Medulla oblongata (tissue), 1 donor: ENCODE measurements at regions not wholly inside any gene's neighbourhood (a gene's known extent, or its start where the extent isn't known, plus 50 kb on each side); places are given as distances from the start of the nearest gene placed in this dataset.

Experiments used
- DNase-seq: peaks from one replicate; pipeline ENCODE4 v3.0.0-alpha.2; 2015; ENCODE audit errors: extremely low spot score

DNA sequence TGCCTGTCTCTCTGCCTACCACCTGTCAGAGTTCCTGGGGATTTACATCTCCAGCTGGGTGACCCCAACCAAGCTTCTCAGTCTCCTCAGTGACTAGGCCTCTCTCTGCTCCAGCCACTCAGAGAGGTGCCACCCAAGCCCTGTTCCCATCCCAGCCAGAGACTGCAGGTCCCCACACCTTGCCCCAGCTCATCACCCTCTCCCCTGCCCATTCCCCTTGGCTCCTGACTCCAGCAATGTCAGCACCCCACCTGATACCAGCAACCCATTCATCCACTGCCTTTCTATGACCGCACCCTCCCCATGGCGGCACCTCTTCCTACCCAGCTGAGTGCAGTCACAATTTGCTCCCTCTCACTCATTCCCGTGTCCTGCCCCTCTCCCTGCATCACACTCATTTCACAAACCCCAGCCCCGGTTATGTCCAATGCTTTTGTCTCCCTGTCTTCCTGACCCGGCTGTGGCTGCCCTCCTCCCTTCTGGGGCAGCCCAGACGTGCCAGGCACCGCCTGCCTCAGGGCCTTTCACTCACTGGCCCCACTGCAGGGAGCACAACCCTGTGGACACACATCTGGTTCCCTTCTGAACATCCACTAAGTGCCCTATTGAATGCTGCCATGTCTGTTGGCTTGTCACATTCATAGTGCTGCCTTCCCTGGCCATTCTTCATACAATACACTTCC is 494.8 kb upstream of the HS6ST1 start:
- no peak for DNase-seq

DNA sequence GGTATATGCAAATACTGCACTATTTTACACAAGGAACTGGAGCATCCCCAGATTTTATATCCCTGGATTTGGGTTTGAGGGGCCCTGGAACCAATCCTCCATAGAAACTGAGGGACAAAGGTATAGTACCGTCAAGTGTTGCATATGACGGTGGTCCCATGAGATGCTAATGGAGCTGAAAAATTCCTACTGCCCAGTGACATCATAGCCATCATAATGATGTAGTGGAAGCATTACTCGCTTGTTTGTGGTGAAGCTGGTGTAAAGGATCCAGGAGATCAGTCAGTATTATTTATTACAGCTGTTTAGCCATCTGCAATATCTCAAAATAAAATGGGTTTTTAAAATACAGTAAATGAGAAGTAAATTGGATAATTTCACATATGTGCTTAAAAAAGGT is 496.6 kb upstream of the HS6ST1 start:
- DNase-seq: no peak

DNA sequence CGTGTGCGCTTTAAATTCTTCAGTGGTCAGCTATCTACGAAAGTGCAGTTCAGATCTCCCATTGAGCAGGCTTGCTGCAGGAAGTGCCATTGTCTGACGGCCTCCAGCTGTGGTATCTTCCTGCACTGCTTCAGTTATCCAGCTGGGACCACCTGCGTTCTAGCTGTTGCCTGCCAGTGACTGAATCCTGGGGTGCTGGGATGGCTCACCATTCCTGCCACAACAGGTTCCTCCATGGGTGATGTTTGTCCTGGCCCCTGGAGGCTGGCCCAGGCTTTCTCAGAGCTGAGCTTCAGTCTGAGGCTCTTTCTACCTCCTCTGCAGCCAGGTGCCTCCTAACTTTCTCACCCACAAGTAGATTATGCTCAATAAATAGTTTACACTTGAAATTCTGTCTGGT is 498.5 kb upstream of the HS6ST1 start:
- DNase-seq: no peak

DNA sequence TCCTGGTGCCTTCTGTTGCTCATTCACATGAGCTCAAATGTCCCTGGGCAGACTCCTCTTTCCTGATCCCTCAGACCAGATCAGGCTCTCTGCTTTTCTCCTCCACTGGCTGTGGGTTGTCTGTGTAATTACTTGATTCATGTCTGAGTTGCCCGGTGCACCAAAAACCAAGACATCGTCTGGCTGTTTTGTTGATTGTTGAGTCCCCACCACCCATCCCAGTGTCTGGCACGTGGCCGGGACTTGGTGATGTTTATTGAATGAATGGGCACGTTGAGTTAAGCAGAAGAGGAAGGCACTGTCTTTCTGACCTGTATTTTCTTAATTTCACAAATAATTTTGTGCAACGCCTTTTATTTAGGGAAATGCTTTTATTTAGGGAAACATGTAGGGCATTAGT is 499.1 kb upstream of the HS6ST1 start:
- no peak for DNase-seq

- no peak for DNase-seq
Observed at GRCh38 chr2:128818248-128818647, 499.6 kb upstream of the HS6ST1 start.

DNA sequence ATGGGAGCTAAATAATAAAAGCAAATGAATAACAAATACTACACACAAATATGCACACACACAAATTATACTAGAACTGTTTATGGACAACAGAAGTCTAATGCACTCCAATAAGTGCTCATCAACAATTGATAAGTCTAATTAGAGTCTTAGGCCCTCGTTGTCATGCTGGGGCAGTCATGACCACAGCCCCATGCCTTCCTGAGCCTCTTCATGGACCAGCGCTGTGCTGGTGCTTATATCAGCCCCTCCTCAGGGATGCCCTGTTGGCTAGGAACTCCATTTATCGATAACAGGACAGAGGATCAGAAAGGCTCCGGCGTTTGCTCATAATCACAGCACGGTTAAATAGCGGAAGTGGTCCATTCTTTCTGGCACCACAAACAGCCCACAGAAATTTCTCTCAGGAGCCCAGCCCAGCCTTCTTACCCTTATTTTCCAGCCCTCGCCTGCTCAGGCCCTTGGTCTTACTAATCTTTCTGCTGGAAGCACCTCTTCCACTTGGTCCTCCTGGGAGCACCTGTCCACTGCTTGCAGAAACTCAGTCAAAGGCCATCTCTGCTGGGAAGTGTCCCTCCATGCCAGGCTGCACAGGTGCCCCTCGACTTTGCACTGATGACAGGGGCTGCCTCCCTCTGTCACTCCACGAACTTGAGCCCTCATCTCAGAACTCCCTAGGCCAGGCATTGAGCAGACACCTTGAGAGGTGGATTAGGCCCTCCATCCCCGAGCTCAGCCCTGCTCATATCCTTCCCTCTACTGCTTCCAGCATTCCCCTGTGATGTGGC is 500.2 kb upstream of the HS6ST1 start:
- DNase-seq: no peak

- DNase-seq: no peak
Observed at GRCh38 chr2:128820452-128820851, 501.8 kb upstream of the HS6ST1 start.

DNA sequence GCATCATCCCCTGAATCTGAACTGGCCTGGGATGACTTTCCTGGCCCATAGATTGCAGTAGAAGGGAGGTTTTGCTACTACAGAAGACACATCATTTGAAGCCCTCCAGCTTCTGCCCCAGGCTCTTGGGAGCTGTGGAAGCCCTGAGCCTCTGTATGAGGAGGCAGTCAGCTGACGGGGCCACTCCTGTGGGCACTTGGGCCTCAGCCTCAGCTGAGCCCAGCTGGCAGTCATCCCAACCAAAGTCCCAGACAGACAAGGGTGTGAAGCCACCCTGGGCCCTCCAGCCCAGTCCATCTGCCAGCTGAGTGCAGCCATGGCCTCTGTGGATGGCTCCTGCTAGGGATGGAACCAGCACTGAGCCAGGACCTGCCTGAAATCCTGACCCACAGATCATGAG is 502.3 kb upstream of the HS6ST1 start:
- no peak for DNase-seq

DNA sequence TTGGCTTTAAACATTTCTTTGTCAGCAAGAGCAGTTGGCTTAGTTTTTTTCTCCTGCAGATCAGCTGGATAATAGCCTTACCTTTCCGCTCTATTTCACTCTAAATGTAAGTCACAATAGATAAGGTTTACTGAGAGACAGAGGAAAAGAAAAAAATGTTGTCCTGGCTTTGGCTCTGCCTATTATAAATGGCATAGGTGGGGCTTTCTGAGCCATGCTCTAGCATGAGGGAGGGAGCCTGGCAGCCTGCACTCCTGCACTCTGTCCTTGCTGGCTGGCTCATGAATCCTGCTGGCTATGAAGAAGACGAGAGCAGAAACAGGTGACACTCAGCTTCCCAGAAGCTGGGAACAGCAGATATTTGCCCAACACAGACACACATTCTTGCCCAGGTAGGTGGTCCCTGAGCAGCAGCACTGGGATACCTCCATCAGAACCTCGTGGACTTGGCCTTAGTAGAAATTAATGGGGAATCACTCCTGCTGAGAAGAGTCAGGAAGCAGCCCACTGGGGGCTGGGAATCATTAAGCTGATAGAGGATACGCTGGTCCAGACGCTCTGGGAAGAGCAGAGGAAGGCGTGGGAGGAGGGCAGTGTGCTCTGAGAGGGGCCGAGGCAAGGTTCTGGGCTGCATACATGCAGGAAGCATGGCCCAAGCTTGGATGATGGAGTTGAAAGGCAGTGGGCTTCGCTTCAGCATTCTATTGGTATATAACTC is 514.4 kb upstream of the HS6ST1 start:
- DNase-seq: no peak

GRCh38 chr2:128833664-128834027 is 515.0 kb upstream of the HS6ST1 start:
- DNase-seq: no peak

DNA sequence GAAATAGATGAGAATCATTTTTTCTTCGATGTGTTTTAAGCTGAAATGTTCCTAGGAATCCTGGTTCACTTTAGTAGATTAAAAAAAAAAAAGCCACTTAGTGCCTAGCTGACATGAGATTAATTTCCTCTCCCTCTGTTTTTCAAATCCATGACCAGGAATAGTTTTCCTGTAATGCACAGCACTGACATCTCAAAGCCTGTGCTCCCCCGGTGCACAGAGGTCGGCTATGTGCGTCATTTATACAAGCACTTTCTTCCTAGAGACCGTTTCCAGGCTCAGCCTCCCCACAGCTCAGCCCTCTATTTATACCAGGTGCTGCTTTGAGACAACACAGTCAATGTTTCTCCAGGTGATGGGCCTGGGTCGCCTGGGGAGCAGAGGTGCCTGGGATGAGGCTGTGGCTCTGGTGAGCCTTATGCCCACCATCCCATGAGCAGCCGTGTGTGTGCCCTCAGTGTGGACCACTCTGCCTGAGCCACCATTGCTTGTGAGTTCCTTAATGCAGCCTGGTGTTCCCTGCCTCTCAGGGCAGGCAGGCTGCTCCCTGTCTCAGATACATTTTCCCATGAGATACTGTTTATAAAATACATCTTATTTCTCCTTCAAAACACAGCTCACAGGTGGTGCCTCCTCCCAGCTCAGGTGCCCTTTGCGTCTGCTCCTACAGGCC is 515.7 kb upstream of the HS6ST1 start:
- no peak for DNase-seq

DNA sequence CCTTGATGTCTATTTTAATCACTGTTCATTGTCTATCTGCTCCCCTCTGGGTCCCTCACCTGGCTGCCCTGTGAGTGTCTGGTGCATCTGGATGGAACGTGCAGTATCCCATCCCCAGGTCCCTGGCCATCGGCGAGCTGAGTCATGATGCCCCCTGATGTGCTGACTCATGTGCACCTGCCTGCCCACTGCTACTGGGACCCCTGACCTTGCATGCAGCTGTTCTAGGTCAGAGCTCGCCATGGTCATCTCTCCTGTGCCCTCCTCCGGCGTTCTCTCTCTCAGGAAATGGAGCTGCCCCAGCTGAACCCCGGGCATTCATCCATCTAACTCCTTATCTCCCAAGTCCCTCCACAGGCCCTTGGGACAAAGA is 516.2 kb upstream of the HS6ST1 start:
- no peak for DNase-seq

DNA sequence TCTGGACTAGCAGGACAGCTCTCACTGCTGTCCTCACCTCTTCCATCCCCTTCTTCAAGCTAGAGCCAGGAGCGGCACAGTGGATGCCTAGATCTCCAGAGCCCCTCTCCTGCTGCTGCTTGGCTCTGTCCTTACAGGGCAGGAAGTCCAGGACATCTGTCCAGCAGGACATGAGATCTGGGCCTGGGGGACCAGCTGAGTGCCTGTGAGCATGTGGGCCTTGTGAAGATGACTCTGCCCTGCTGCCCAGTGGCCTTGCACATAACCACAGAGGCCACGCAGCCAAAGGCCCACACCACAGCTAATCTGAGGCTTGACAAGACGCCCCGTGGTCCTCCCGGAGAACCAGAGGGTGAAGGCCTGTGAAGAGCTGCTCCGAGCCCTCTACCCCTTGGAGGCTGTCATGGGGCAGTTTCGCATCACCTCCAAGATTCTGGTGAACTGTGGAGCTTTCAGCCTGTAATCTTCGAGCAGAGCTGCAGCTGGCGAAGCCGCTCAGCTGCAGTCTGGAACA is 516.7 kb upstream of the HS6ST1 start:
- no peak for DNase-seq

GRCh38 chr2:128835974-128836373 is 517.3 kb upstream of the HS6ST1 start:
- DNase-seq: no peak

- no peak for DNase-seq
Observed at GRCh38 chr2:128836559-128837100, 518.0 kb upstream of the HS6ST1 start.

DNA sequence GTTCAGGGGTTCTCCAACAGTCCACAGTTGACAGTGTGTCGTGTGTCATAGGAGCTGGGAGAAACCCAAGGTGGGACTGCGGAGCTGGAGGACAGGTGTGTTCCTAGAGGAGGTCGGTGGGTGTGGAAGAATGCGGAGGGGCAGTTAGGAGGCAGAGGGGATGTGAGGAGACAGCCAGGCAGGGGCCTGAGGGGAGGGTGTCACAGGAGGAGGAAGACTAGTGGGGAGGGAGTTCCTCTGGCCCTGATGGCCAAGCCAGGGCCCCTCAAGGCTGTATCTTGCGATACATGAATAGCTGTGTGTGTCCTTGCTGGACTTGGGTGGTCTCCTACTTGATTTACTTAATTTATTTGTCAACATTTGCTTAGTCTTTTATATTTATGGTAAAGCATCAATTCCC is 519.6 kb upstream of the HS6ST1 start:
- no peak for DNase-seq

GRCh38 chr2:128841803-128842202 is 523.1 kb upstream of the HS6ST1 start:
- no peak for DNase-seq

DNA sequence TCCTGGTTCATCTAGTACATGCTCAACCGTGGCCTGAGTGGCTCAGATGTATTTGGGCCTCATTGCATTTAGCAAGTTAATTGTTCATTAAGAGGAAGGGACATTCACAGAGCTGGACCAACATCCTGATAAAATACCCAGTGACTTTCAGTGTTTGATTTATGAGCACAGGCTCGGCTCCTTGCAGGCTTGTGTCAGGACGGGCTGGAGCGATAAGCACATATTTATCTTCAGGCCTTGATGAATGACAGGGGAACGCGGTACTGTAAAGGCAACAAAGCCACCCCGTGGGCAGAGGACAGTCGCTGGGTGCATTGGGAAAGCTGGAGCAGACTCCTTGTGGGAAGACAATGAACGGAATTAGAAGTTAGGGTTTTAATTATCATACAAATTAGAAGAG is 548.6 kb upstream of the HS6ST1 start:
- no peak for DNase-seq

DNA sequence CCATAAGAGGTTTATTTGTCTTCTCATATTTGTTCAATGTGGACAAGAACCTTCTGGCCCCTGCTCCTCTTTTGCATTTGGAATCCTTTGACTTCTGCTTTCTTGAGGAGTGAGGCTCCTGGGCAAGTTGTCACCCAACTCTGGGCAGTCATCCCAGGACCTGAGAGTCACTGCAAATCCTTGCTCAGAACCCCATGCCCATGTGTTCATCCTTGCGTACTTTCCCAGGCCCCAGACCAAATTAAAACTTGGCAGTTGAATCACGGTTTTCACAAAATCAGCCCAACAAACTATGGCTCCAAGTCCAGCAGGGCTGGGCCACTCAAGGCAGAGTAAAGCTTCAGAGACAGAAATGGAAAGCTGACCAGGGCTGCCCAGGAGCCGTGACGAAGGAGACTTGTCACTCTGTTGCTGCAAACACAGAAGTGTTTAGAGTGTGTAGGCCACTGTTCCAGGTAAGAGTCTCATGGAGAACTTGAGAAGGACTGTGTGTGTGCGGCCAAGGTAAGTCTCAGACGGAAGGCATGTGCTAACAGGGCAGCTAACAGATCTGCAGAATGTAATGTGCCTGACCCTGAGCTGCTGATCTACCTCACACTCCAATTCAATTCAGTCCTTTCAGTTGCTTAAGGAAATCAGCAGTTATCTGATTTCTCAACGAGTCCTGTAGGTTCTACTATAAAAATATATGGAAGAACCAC is 549.4 kb upstream of the HS6ST1 start:
- DNase-seq: peak; percentile 75

DNA sequence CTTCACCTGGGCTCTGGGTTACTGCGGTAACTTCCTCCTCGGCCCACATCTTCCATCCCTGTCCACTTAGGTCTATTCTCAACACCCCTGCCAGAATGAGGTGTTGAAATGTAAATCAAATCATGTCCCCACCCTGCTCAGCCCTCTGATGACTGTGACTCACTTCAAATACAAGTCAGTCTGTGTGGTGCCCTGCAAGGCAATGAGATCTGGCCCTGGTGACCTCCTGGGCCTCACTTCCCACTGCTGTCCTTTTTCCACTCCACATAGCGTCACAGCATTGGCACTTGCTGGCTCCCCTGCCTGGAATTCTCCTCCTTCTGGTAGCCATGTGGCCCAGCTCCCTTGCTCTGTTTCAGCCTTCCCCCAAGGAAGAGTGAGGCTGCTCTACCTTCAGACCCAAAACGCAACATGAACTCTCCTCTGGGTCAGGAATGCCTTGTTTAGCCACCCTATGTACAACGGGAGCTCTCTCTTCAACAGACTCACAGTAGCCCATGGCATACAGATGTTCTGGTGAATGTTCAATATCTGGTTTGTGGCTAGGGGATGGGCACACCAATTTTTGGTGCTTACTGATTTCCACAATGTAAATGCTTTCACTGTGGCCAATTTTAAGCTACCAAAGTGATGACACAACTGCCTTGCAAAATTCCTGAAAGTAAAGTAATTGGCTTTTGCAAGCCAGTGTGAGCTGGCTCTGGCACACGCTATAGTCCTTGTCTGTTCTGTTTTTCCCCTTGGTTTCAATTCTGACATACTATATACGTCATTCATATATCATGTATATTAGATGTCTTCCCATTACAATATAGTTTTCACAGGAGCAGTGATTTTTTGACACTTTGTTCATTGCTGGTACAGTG is 550.3 kb upstream of the HS6ST1 start:
- DNase-seq: no peak
